PFSK-1 (cell line): ENCODE measurements at regions not wholly inside any gene's neighbourhood (a gene's known extent, or its start where the extent isn't known, plus 50 kb on each side); places are given as distances from the start of the nearest gene placed in this dataset.

Source experiments
- FOXP2 ChIP-seq: optimal IDR thresholded peaks from 2 replicates; pipeline ENCODE3; 2011; ENCODE audit warnings: borderline replicate concordance, control low read depth, inconsistent platforms; ENCODE audit not compliant: insufficient read depth; ENCODE audit errors: extremely low read length, extremely low read depth
- POLR2AphosphoS5 ChIP-seq: IDR thresholded peaks from 2 replicates; pipeline ENCODE4 v1.6.1; 2012; ENCODE audit warnings: low read depth, mild to moderate bottlenecking, control low read depth, low read length, moderate library complexity
- SIN3A ChIP-seq: IDR thresholded peaks from 2 replicates; pipeline ENCODE4 v1.6.1; 2012; ENCODE audit warnings: mild to moderate bottlenecking, low read length, moderate library complexity, borderline replicate concordance; ENCODE audit not compliant: insufficient read depth
- TAF1 ChIP-seq: IDR thresholded peaks from 2 replicates; pipeline ENCODE4 v1.6.1; 2012; ENCODE audit warnings: low read length, control low read depth, borderline replicate concordance; ENCODE audit not compliant: insufficient read depth
- TF ChIP-seq, protein P1 (sequence below), 2 experiments: IDR thresholded peaks; 2 replicates each; pipeline versions ENCODE4 v1.6.1 to v1.8.0; 2011 to 2012; ENCODE audit warnings: low read depth in 2 of 2, low read length in 2 of 2, control low read depth in 1 of 2, inconsistent platforms in 1 of 2, mild to moderate bottlenecking in 1 of 2, moderate library complexity in 1 of 2; ENCODE audit not compliant: insufficient read depth in 1 of 2

DNA sequence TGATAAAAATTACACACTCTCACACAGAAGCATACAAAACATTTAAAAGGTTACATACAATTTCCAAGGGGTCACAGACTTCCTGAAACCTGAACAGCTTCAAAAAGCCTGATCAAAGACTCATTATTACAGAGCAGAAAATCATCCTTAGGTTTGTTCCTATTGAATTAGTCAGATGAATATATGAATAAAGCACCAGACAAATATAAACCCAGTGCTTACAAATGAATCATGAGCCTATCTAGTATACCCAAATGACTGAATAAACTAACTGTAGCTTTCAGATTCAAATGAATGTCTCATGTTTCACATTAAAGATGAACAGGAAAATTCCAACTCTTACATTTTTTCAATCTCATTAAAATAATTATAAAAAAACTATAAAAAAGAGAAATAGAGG, 550.3 kb downstream of the SUCLG1 start:
- TF ChIP-seq TAF1 (no peak), SIN3A (no peak), FOXP2 (no peak), POLR2AphosphoS5 (no peak)
- TF ChIP-seq, protein P1, sequence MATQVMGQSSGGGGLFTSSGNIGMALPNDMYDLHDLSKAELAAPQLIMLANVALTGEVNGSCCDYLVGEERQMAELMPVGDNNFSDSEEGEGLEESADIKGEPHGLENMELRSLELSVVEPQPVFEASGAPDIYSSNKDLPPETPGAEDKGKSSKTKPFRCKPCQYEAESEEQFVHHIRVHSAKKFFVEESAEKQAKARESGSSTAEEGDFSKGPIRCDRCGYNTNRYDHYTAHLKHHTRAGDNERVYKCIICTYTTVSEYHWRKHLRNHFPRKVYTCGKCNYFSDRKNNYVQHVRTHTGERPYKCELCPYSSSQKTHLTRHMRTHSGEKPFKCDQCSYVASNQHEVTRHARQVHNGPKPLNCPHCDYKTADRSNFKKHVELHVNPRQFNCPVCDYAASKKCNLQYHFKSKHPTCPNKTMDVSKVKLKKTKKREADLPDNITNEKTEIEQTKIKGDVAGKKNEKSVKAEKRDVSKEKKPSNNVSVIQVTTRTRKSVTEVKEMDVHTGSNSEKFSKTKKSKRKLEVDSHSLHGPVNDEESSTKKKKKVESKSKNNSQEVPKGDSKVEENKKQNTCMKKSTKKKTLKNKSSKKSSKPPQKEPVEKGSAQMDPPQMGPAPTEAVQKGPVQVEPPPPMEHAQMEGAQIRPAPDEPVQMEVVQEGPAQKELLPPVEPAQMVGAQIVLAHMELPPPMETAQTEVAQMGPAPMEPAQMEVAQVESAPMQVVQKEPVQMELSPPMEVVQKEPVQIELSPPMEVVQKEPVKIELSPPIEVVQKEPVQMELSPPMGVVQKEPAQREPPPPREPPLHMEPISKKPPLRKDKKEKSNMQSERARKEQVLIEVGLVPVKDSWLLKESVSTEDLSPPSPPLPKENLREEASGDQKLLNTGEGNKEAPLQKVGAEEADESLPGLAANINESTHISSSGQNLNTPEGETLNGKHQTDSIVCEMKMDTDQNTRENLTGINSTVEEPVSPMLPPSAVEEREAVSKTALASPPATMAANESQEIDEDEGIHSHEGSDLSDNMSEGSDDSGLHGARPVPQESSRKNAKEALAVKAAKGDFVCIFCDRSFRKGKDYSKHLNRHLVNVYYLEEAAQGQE (IDR thresholded peaks at IDR 0.05; ENCODE audit: insufficient read depth in 1 of 2, low read depth in 2 of 2, low read length in 2 of 2), result no peak

DNA sequence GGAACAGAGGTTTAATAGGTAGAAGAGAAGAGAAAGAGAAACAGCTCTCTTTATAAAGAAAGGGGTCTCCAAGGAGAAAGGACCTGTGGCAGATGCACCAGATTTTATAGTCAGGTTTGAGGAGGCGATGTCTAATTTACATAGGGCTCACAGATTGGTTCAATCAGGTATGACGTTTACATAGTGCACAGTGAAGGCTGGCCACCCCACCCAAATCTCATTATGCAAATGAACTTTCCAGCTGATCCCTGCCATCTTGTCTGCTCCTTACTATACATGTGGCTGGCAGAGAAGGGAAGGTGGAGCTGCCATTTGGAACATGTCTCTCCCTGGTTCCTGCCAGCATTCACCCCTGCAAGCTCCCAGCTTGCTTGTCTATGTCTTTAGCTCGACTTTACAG, 557.8 kb downstream of the SUCLG1 start:
- TF ChIP-seq FOXP2, result no peak
- no peak for TF ChIP-seq TAF1
- TF ChIP-seq SIN3A, result no peak
- TF ChIP-seq, protein P1 (IDR thresholded peaks at IDR 0.05; ENCODE audit: insufficient read depth in 1 of 2, low read depth in 2 of 2, low read length in 2 of 2), result no peak
- TF ChIP-seq POLR2AphosphoS5, result no peak

DNA sequence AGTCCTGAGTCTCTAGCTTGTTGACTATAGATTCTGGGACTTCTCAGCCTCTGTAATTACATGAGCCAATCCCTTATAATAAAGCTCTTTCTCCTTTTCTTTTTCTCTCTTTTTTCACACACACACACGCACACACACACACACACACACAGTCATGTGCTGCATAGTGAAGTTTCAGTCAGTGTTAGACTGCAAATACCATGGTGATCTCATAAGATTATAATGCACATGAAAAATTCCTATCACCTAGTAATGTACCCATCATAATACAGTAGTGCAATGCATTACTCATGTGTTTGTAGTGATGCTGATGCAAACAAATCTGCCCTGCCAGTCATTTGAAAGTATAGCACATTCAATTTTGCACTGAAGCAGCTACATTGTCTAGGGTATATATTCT, 558.2 kb downstream of the SUCLG1 start:
- TF ChIP-seq, protein P1 (IDR thresholded peaks at IDR 0.05; ENCODE audit: insufficient read depth in 1 of 2, low read depth in 2 of 2, low read length in 2 of 2), result no peak
- no peak for TF ChIP-seq POLR2AphosphoS5
- no peak for TF ChIP-seq FOXP2
- TF ChIP-seq SIN3A, result no peak
- TF ChIP-seq TAF1, result no peak

DNA sequence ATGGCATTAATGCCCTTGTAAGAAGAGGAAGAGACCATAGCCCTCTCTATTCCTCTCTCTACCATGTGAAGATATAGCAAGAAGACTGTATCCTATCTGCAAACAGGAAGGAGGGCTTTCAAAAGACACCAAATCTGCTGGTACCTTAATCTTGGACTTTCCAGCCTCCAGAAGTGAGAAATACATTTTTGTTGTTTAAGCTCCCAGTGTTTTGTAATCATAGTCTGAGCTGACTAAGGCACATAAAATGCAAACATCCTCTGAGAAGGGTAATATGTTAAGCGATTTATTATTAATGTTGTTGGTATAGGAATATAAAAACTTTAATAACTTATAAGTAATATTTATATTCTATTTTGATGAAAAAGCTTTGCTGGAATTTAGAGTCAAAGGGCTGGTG, 559.8 kb downstream of the SUCLG1 start:
- TF ChIP-seq FOXP2 (no peak), SIN3A (no peak), POLR2AphosphoS5 (no peak), TAF1 (no peak)
- TF ChIP-seq, protein P1 (IDR thresholded peaks at IDR 0.05; ENCODE audit: insufficient read depth in 1 of 2, low read depth in 2 of 2, low read length in 2 of 2), result no peak

DNA sequence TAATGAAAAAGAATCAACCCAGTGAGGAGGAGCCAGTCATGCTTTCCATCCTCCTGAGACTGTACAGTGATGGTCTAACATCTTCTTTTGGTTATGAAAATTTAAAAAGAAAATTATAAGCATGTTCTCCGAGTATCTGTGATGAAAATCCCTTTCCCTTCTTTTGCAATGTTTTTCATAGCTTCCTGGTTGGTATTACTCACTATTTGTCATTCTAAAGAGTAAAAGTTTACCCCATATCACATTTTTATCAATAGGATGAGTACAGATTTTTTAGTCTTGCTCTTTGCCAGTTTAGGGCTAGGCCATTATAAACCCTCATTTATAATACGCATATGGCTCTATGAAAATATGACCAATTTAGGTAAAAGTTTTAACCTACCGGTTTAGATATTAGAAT, 564.1 kb downstream of the SUCLG1 start:
- TF ChIP-seq SIN3A (no peak), FOXP2 (no peak)
- TF ChIP-seq, protein P1 (IDR thresholded peaks at IDR 0.05; ENCODE audit: insufficient read depth in 1 of 2, low read depth in 2 of 2, low read length in 2 of 2), result no peak
